Retina (tissue), 1 donor: ENCODE measurements at regions not wholly inside any gene's neighbourhood (a gene's known extent, or its start where the extent isn't known, plus 50 kb on each side); places are given as distances from the start of the nearest gene placed in this dataset.
A peak's percentile ranks its signal among the peaks of the same experiment; 100 is the strongest.
"Not testable (repeated sequence)": the region's sequence is repeated elsewhere in the genome, so short reads cannot be mapped to it uniquely, and the experiment has no call there.

ENCODE experiments used
- DNase-seq: peaks from one replicate; pipeline ENCODE4 v3.0.0-alpha.2; 2016

DNA sequence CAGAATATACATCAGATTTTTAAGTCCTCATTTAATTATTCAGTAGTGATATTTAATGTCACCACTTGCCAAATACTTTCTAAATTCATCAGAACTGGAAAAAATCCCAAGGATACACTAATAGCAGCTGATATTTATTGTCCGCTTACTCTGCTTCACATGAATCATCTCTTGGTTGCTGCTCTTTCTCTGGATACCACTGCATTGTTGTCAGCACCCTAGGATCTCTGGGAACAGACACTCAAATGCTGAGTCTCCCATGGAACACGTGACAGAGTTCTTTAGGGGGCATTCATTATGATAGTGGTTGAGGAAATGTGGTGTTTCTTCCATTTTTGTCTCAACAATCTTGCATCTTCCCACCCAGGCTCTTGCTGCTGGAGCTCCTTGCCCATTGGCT lies 318.0 kb downstream of the RFPL4B start:
- no peak for DNase-seq

- DNase-seq = no peak
Observed at GRCh38 chr6:112665815-112666214, 318.7 kb downstream of the RFPL4B start.

GRCh38 chr6:112667427-112667826 lies 320.3 kb downstream of the RFPL4B start:
- no peak for DNase-seq

DNA sequence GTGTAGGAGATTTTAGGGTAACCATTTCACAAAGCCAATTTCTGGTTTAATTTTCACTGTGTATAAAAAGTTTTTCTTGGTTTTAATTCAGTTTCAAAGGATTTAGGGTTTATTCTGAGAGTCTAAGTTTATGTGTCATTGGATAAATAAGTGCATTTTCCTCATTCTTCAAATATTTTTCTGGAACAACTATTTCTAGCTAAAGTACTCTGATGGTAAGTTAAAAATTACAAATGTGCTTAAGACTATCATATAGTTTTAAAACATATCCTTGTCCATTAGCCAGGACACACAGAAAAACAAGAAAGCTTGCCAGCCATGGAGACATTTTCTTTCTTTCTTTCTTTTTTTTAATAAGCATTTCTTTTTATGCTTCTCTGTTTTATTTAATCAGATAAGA lies 333.0 kb downstream of the RFPL4B start:
- DNase-seq = no peak

GRCh38 chr6:112682071-112682470 lies 334.9 kb downstream of the RFPL4B start:
- no peak for DNase-seq

DNA sequence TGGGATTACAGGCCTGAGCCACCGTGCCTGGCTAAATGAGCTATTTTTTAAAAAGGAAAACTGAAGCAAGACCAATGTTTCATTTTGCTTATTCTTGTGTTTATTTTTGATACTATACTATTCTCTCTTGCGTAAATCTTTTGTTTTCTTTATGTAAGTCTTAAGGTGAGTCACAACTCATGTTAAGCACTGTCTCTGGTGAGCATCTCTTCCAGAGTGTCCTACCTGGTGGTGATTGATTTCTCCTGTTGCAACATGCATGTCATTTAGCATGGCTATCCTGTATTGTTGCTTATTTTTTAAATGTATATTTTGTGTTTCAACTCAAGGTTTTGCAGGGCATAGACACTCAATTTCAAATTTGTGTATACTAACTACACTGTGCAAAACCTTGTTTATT lies 336.0 kb downstream of the RFPL4B start:
- DNase-seq = no peak

DNA sequence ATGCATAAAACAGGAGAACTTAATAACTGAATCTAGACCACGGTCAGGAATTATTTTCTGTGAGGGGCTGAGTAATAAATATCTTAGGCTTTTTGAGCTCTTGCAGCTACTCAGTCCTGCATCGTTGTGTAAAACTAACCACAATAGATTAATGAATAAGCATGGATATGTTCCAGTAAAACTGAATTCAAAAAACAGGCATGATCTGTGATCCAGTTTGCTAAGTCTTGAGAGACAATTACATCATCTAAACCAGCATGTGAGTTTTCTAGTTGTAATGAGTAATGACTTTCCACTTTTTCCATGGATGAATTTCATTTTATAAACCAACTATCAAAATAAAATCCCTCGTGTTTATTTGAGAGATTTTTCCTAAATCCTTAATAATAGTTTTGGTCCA lies 336.8 kb downstream of the RFPL4B start:
- no peak for DNase-seq

DNA sequence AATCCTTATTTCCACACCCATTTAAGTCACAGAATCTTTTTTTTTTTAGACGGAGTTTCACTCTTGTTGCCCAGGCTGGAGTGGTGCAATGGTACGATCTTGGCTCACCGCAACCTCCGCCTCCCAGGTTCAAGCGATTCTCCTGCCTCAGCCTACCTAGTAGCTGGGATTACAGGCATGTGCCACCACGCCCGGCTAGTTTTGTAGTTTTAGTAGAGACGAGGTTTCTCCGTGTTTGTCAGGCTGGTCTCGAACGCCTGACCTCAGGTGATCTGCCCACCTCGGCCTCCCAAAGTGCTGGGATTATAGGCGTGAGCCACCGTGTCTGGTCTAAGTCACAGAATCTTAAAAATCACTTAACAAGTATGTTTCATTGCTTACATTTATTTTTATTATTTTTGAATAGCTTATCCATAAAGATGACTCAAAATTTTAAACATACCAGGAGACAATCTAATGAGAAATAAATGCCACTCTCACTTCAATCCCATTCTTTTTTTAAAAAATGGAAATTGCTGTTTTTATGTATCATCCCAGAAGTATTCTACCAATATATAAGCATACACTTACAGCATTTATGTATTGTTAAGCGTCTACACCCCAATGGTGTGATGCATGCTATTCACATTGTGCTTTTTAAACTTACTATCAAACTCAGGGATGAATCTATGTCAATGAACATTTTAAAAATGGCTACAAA lies 338.5 kb downstream of the RFPL4B start:
- not testable (repeated sequence) for DNase-seq

DNA sequence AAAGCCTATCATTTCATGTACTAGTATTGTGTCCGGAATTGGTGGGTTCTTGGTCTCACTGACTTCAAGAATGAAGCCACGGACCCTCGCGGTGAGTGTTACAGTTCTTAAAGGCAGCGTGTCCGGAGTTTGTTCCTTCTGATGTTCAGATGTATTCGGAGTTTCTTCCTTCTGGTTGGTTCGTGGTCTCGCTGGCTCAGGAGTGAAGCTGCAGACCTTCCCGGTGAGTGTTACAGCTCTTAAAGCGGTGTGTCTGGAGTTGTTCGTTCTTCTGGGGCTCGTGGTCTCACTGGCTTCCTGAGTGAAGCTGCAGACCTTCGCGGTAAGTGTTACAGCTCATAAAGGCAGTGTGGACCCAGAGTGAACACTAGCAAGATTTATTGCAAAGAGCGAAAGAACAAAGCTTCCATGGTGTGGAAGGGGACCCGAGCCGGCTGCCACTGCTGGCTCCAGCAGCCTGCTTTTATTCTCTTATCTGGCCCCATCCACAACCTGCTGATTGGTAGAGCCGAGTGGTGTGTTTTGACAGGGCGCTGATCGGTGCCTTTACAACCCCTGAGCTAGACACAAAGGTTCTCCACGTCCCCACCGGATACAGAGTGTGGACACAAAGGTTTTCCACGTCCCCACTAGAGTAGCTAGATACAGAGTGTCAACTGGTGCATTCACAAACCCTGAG lies 341.5 kb downstream of the RFPL4B start:
- not testable (repeated sequence) for DNase-seq

GRCh38 chr6:112689183-112689858 lies 342.2 kb downstream of the RFPL4B start:
- not testable (repeated sequence) for DNase-seq

GRCh38 chr6:112690497-112691202 lies 343.5 kb downstream of the RFPL4B start:
- peak; percentile 50 for DNase-seq

GRCh38 chr6:112691289-112691688 lies 344.2 kb downstream of the RFPL4B start:
- peak; percentile 6 for DNase-seq

DNA sequence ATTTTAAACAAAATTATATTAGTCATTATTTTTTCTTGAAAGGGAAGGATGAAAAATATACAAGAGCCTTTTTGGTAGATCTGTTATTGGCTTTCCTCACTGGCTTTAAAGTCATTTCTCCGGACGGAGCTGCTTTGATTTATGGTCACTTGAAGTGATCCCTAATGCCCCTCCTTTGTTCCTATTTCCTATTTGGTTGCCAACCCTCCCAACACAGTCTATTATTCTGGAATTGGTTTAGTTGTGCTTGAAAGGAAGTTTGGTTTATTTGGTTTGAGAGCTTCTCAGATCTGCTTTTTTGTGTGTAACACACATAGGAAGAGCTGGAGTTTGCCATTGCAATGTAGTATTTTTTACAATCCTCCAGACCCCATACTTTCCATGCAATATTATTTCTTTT lies 347.9 kb downstream of the RFPL4B start:
- no peak for DNase-seq

- DNase-seq = no peak
Observed at GRCh38 chr6:112697265-112697664, 350.1 kb downstream of the RFPL4B start.

- no peak for DNase-seq
Observed at GRCh38 chr6:112701201-112701600, 354.1 kb downstream of the RFPL4B start.

GRCh38 chr6:112710710-112711109 lies 363.6 kb downstream of the RFPL4B start:
- no peak for DNase-seq

- DNase-seq = no peak
Observed at GRCh38 chr6:112713402-112713801, 366.3 kb downstream of the RFPL4B start.

DNA sequence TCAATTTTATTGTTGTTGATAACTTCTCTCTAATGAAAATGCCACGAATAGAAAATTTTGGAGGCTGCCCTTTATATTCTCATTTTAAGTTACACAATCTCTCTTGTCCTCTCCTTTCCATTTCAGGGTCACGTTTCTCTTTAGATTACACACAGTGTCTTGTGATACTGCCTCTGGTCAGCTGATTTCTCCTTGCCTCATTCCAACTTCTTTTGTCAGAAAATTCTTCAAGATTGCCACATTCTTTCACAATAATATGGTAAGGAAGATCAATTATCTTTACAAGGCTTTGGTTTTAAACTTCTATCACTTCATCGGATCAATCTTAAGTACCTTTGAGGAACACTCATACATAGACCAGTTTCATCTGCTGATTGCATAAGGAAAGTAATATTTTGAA lies 370.3 kb downstream of the RFPL4B start:
- DNase-seq = peak; percentile 19

- peak; percentile 13 for DNase-seq
Observed at GRCh38 chr6:112717856-112718255, 370.7 kb downstream of the RFPL4B start.

GRCh38 chr6:112725541-112726085 lies 378.5 kb downstream of the RFPL4B start:
- peak; percentile 68 for DNase-seq

DNA sequence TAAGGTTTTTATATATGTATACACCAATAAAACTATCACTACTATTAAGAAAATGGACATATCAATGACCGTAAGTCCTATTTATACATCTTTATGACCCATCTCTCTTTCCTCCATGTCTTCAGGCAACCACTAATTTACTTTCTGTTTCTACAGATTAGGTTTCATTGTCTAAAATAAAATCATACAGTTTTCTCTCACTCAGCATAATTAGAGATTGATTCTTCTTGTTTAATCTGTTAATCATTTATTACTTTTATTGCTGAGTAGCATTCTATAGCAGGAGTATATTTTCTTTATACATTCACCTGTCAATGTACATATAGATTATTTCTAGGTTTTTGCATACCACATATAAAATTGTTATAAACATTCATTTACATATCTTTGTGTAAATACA lies 388.0 kb downstream of the RFPL4B start:
- no peak for DNase-seq

DNA sequence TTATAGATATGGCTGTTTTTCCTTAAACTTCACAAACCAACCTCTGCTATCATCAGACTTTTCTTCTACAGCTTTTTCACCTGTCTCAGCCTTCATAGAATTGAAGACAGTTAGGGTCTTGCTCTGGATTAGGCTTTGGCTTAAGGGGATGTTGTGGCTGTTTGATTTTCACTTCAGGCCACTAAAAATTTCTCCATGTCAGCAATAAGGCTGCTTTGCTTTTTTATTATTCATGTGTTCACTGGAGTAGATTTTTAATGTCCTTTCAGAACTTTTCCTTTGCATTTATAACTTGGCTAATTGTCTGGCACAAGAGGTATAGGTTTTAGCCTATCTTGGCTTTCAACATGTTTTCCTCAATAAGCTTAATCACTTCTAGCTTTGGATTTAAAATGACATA lies 392.6 kb downstream of the RFPL4B start:
- DNase-seq = no peak

GRCh38 chr6:112743323-112743722 lies 396.2 kb downstream of the RFPL4B start:
- DNase-seq = no peak
